Astrocyte (in vitro differentiated cells and primary cell): ENCODE measurements at regions not wholly inside any gene's neighbourhood (a gene's known extent, or its start where the extent isn't known, plus 50 kb on each side); places are given as distances from the start of the nearest gene placed in this dataset.

ENCODE experiments used
- DNase-seq: peaks from one replicate; pipeline ENCODE4 v3.0.0-alpha.2; 2010; ENCODE audit warnings: low read depth
- FAIRE-seq: peaks from 2 replicates; lab custom pipeline; 2011; peaks lifted over from hg19 to GRCh38; lab: Jason Lieb, UNC
- H2AFZ ChIP-seq: 2 replicates; pipeline ENCODE4 v1.6.0; 2012; ENCODE audit warnings: low read depth, low read length, inconsistent platforms
- H3K27ac ChIP-seq: 2 replicates; pipeline ENCODE4 v1.5.1; 2011; ENCODE audit warnings: low read depth, low read length, inconsistent platforms
- H3K27me3 ChIP-seq: 2 replicates; pipeline ENCODE4 v1.6.0; 2011; ENCODE audit warnings: low read length, inconsistent platforms; ENCODE audit not compliant: insufficient read depth
- H3K36me3 ChIP-seq: 2 replicates; pipeline ENCODE4 v1.5.1; 2011; ENCODE audit warnings: low read length, inconsistent platforms; ENCODE audit not compliant: insufficient read depth
- H3K4me1 ChIP-seq: 2 replicates; pipeline ENCODE4 v1.5.1; 2011; ENCODE audit warnings: low read length, inconsistent platforms; ENCODE audit not compliant: insufficient read depth
- H3K4me2 ChIP-seq: 2 replicates; pipeline ENCODE4 v1.6.0; 2012; ENCODE audit warnings: low read length, inconsistent platforms
- H3K4me3 ChIP-seq: 2 replicates; pipeline ENCODE4 v1.5.1; 2011; ENCODE audit warnings: low read depth, mild to moderate bottlenecking, low read length, inconsistent platforms; ENCODE audit not compliant: insufficient read depth
- H3K79me2 ChIP-seq: 2 replicates; pipeline ENCODE4 v1.6.0; 2012; ENCODE audit warnings: mild to moderate bottlenecking, low read length, inconsistent platforms; ENCODE audit not compliant: insufficient read depth
- H3K9ac ChIP-seq: 2 replicates; pipeline ENCODE4 v1.6.0; 2012; ENCODE audit warnings: mild to moderate bottlenecking, low read length, inconsistent platforms
- H3K9me3 ChIP-seq: 2 replicates; pipeline ENCODE4 v1.5.1; 2012; ENCODE audit warnings: low read depth, mild to moderate bottlenecking, low read length, inconsistent platforms; ENCODE audit not compliant: insufficient read depth
- H4K20me1 ChIP-seq: 2 replicates; pipeline ENCODE4 v1.6.0; 2012; ENCODE audit warnings: low read length, inconsistent platforms; ENCODE audit not compliant: insufficient read depth
- H3K27ac Mint-ChIP-seq: one replicate; pipeline ENCODE4 v1.8.0; 2021; ENCODE audit warnings: mild to moderate bottlenecking, mixed read lengths; ENCODE audit not compliant: unreplicated experiment
- H3K27me3 Mint-ChIP-seq: one replicate; pipeline ENCODE4 v1.8.0; 2021; ENCODE audit warnings: low read depth, mixed read lengths; ENCODE audit not compliant: unreplicated experiment
- H3K36me3 Mint-ChIP-seq: one replicate; pipeline ENCODE4 v1.8.0; 2021; ENCODE audit warnings: low read depth, mixed read lengths; ENCODE audit not compliant: unreplicated experiment
- H3K4me1 Mint-ChIP-seq: one replicate; pipeline ENCODE4 v1.8.0; 2021; ENCODE audit warnings: low read depth, mixed read lengths; ENCODE audit not compliant: unreplicated experiment
- H3K4me3 Mint-ChIP-seq: one replicate; pipeline ENCODE4 v1.8.0; 2021; ENCODE audit warnings: mild to moderate bottlenecking, moderate library complexity, mixed read lengths; ENCODE audit not compliant: unreplicated experiment
- H3K9me3 Mint-ChIP-seq: one replicate; pipeline ENCODE4 v1.8.0; 2021; ENCODE audit warnings: mild to moderate bottlenecking, mixed read lengths; ENCODE audit not compliant: unreplicated experiment
- EZH2 ChIP-seq: IDR thresholded peaks from 2 replicates; pipeline ENCODE4 v1.6.1; 2012; ENCODE audit warnings: mild to moderate bottlenecking, low read length, inconsistent platforms; ENCODE audit not compliant: insufficient read depth
- TF ChIP-seq, protein P1 (sequence below): IDR thresholded peaks from 2 replicates; pipeline ENCODE4 v1.5.1; 2011; ENCODE audit warnings: low read depth, mild to moderate bottlenecking, inconsistent platforms, low read length, moderate library complexity; ENCODE audit not compliant: insufficient read depth

DNA sequence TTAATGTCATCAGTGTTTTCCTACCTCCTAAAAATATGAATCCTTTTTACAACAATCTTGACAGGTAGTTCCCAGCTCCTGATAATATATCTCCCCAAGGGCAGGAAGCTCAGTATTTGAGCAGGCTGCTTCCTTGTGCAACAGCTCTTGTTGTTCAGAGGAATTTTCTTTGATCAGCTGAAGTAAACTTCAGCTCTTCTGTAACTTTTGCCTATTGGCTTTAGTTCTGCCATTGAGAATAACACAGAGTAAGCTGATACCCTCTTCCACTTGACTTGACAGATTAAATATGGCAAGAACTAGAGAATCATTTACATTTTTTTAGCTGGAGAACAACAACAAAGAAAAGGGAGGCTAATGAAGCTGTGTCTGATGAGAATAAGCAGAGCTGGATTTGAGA is 75.2 kb downstream of the LUZP4 start:
- H3K4me3 Mint-ChIP-seq = peak overlapping the region; percentile 54
- no peak overlapping the region for H3K9ac ChIP-seq
- H3K27me3 Mint-ChIP-seq = no peaks in the 10 kb centered on the region
- FAIRE-seq (peak; percentile 69), DNase-seq (peak; percentile 32)
- H3K27me3 ChIP-seq = no peaks in the 10 kb centered on the region
- TF ChIP-seq EZH2 = no peak
- TF ChIP-seq, protein P1, sequence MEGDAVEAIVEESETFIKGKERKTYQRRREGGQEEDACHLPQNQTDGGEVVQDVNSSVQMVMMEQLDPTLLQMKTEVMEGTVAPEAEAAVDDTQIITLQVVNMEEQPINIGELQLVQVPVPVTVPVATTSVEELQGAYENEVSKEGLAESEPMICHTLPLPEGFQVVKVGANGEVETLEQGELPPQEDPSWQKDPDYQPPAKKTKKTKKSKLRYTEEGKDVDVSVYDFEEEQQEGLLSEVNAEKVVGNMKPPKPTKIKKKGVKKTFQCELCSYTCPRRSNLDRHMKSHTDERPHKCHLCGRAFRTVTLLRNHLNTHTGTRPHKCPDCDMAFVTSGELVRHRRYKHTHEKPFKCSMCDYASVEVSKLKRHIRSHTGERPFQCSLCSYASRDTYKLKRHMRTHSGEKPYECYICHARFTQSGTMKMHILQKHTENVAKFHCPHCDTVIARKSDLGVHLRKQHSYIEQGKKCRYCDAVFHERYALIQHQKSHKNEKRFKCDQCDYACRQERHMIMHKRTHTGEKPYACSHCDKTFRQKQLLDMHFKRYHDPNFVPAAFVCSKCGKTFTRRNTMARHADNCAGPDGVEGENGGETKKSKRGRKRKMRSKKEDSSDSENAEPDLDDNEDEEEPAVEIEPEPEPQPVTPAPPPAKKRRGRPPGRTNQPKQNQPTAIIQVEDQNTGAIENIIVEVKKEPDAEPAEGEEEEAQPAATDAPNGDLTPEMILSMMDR = no peak
- H3K4me3 ChIP-seq = no peak overlapping the region
- H3K4me1 ChIP-seq = peaks cover 14% of the 10 kb centered on the region
- no peaks in the 10 kb centered on the region for H3K36me3 ChIP-seq
- H2AFZ ChIP-seq = no peak overlapping the region
- no peak overlapping the region for H3K4me2 ChIP-seq
- H3K9me3 Mint-ChIP-seq = peaks cover 2% of the 10 kb centered on the region
- no peak overlapping the region for H3K27ac ChIP-seq
- H3K79me2 ChIP-seq = no peaks in the 10 kb centered on the region
- no peaks in the 10 kb centered on the region for H3K36me3 Mint-ChIP-seq
- H3K9me3 ChIP-seq = no peaks in the 10 kb centered on the region
- H4K20me1 ChIP-seq = no peaks in the 10 kb centered on the region
- peaks cover 33% of the 10 kb centered on the region for H3K4me1 Mint-ChIP-seq
- H3K27ac Mint-ChIP-seq = no peak overlapping the region

DNA sequence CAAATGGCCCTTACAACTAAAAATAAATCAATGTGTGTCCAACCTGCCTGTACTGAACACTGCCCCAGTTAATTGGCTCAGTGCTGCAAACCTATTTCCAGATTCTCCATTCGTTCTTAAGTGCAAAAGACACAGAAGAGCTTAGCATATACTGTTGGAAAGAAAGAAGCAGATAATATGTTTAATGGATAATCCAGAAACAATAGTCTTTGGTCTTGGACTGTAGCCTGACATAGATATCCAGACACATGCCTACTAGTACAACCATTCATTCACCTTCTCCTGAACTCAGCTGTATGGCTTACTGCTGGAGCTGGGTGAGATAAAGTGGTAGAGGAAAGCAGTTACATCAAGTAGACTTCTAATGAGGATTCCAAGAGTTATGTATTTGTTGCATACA is 77.0 kb downstream of the LUZP4 start:
- no peak for FAIRE-seq
- no peak for TF ChIP-seq EZH2
- TF ChIP-seq, protein P1 = no peak
- H3K9me3 Mint-ChIP-seq = no peaks in the 10 kb centered on the region
- DNase-seq = no peak
- no peak overlapping the region for H3K4me3 Mint-ChIP-seq
- no peak overlapping the region for H3K4me3 ChIP-seq
- peak overlapping the region; percentile 79 for H3K27ac Mint-ChIP-seq
- H3K4me2 ChIP-seq = no peak overlapping the region
- no peaks in the 10 kb centered on the region for H3K36me3 Mint-ChIP-seq
- no peaks in the 10 kb centered on the region for H3K79me2 ChIP-seq
- H4K20me1 ChIP-seq = no peaks in the 10 kb centered on the region
- no peaks in the 10 kb centered on the region for H3K27me3 ChIP-seq
- H3K4me1 ChIP-seq = peaks cover 16% of the 10 kb centered on the region
- H3K27ac ChIP-seq = no peak overlapping the region
- no peak overlapping the region for H2AFZ ChIP-seq
- no peaks in the 10 kb centered on the region for H3K9me3 ChIP-seq
- H3K9ac ChIP-seq = no peak overlapping the region
- H3K36me3 ChIP-seq = no peaks in the 10 kb centered on the region
- H3K4me1 Mint-ChIP-seq = peaks cover 29% of the 10 kb centered on the region
- no peaks in the 10 kb centered on the region for H3K27me3 Mint-ChIP-seq

DNA sequence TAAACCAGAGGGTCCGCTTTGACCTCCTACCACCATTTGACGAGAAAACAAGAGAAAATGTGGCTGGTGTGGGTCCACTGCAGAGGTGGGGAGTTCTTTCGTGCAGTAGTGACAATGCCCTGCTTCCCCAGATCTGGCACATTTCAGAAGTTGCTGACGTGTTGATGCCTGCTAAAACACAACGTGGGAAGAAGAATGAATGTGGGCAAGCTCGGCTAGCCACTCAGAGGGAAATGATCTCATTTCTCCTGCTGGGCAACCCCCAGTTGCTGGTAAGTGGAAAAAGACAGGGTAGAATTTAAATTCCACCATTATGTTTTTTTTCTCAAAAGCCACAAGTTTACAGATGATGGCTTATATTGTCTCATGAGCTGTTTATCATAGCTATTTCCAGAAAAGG is 77.9 kb downstream of the LUZP4 start:
- Histone ChIP-seq H3K9me3 (no peaks in the 10 kb centered on the region), H4K20me1 (no peaks in the 10 kb centered on the region), H3K4me2 (peak overlapping the region; percentile 44), H3K4me1 (peaks cover 24% of the 10 kb centered on the region), H2AFZ (no peak overlapping the region), H3K4me3 (no peak overlapping the region), H3K36me3 (no peaks in the 10 kb centered on the region), H3K9ac (no peak overlapping the region), H3K27ac (peak overlapping the region; percentile 78), H3K27me3 (no peaks in the 10 kb centered on the region), H3K79me2 (no peaks in the 10 kb centered on the region)
- no peaks in the 10 kb centered on the region for H3K9me3 Mint-ChIP-seq
- H3K27me3 Mint-ChIP-seq = no peaks in the 10 kb centered on the region
- H3K4me1 Mint-ChIP-seq = peaks cover 32% of the 10 kb centered on the region
- H3K4me3 Mint-ChIP-seq = no peak overlapping the region
- peak; percentile 32 for FAIRE-seq
- TF ChIP-seq EZH2 = no peak
- TF ChIP-seq, protein P1 = no peak
- peak overlapping the region; percentile 98 for H3K27ac Mint-ChIP-seq
- DNase-seq = peak; percentile 75
- no peaks in the 10 kb centered on the region for H3K36me3 Mint-ChIP-seq
